Neuronal stem cell (in vitro differentiated cells): ENCODE measurements at regions not wholly inside any gene's neighbourhood (a gene's known extent, or its start where the extent isn't known, plus 50 kb on each side); places are given as distances from the start of the nearest gene placed in this dataset.

ENCODE experiments used
- DNase-seq: peaks from one replicate; pipeline ENCODE4 v3.0.0-alpha.2; 2013; ENCODE audit warnings: low spot score
- H2AFZ ChIP-seq: one replicate; pipeline ENCODE4 v1.6.1; 2013; ENCODE audit warnings: mild to moderate bottlenecking, low read length, inconsistent platforms
- H2AK5ac ChIP-seq: 2 replicates; pipeline ENCODE4 v1.6.1; 2013; ENCODE audit warnings: low read depth, mild to moderate bottlenecking, inconsistent platforms, low read length, moderate library complexity, mixed read lengths
- H2BK120ac ChIP-seq: 2 replicates; pipeline ENCODE4 v1.6.1; 2013; ENCODE audit warnings: low read depth, mild to moderate bottlenecking, inconsistent platforms, low read length, moderate library complexity, mixed read lengths
- H2BK12ac ChIP-seq: one replicate; pipeline ENCODE4 v1.6.1; 2013; ENCODE audit warnings: low read length, inconsistent platforms
- H2BK15ac ChIP-seq: 2 replicates; pipeline ENCODE4 v1.6.1; 2013; ENCODE audit warnings: mild to moderate bottlenecking, low read length, inconsistent platforms, mixed read lengths
- H2BK5ac ChIP-seq: one replicate; pipeline ENCODE4 v1.6.1; 2013; ENCODE audit warnings: inconsistent platforms, mild to moderate bottlenecking, low read length, moderate library complexity
- H3K14ac ChIP-seq: one replicate; pipeline ENCODE4 v1.6.1; 2013; ENCODE audit warnings: low read length, inconsistent platforms
- H3K18ac ChIP-seq: 2 replicates; pipeline ENCODE4 v1.6.1; 2013; ENCODE audit warnings: low read length, inconsistent platforms
- H3K23ac ChIP-seq: 2 replicates; pipeline ENCODE4 v1.6.1; 2013; ENCODE audit warnings: low read depth, mild to moderate bottlenecking, mixed read lengths, low read length, inconsistent platforms; ENCODE audit not compliant: poor library complexity
- H3K27ac ChIP-seq: replicated peaks from 3 replicates; pipeline ENCODE4 v1.5.1; 2013; ENCODE audit warnings: low read length, inconsistent platforms
- H3K27me3 ChIP-seq, 3 experiments: 2 replicates each; pipeline ENCODE4 v1.6.1; 2013; ENCODE audit warnings: low read length in 3 of 3, mild to moderate bottlenecking in 2 of 3, inconsistent platforms in 1 of 3, low read depth in 1 of 3, mixed read lengths in 1 of 3, moderate library complexity in 1 of 3; ENCODE audit not compliant: control insufficient read depth in 3 of 3, insufficient read depth in 3 of 3
- H3K36me3 ChIP-seq, 2 donors: replicated peaks in 1 of 2; 2 replicates each; pipeline ENCODE4 v1.6.1; 2013; ENCODE audit warnings: low read length in 2 of 2; ENCODE audit not compliant: control insufficient read depth in 2 of 2, insufficient read depth in 2 of 2
- H3K4ac ChIP-seq: 2 replicates; pipeline ENCODE4 v1.6.1; 2013; ENCODE audit warnings: inconsistent platforms, mild to moderate bottlenecking, low read length, moderate library complexity
- H3K4me1 ChIP-seq, 2 donors: 1 replicate in 1 of 2; 2 replicates in 1 of 2; pipeline ENCODE4 v1.6.1; 2013; ENCODE audit warnings: low read length in 2 of 2, low read depth in 1 of 2; ENCODE audit not compliant: control insufficient read depth in 2 of 2, insufficient read depth in 1 of 2
- H3K4me2 ChIP-seq: one replicate; pipeline ENCODE4 v1.6.1; 2013; ENCODE audit warnings: mild to moderate bottlenecking, low read length, inconsistent platforms; ENCODE audit not compliant: insufficient read depth, poor library complexity, severe bottlenecking
- H3K4me3 ChIP-seq, 2 donors: 2 replicates each; pipeline ENCODE4 v1.5.1; 2013; ENCODE audit warnings: low read length in 2 of 2, mild to moderate bottlenecking in 2 of 2, inconsistent platforms in 1 of 2, moderate library complexity in 1 of 2
- H3K79me1 ChIP-seq: one replicate; pipeline ENCODE4 v1.6.1; 2013; ENCODE audit warnings: low read depth, mild to moderate bottlenecking, inconsistent platforms, low read length, moderate library complexity
- H3K9ac ChIP-seq: one replicate; pipeline ENCODE4 v1.6.1; 2013; ENCODE audit warnings: mild to moderate bottlenecking, low read depth, low read length, inconsistent platforms; ENCODE audit not compliant: poor library complexity
- H3K9me3 ChIP-seq, 2 donors: replicated peaks in 1 of 2; 2 replicates each; pipeline versions ENCODE3 to v1.6.1; 2013; ENCODE audit warnings: low read length in 2 of 2, mild to moderate bottlenecking in 2 of 2, inconsistent platforms in 1 of 2, low read depth in 1 of 2, mixed read lengths in 1 of 2, moderate library complexity in 1 of 2; ENCODE audit not compliant: control insufficient read depth in 2 of 2, insufficient read depth in 1 of 2
- H4K8ac ChIP-seq: one replicate; pipeline ENCODE4 v1.6.1; 2013; ENCODE audit warnings: low read depth, mild to moderate bottlenecking, inconsistent platforms, low read length, moderate library complexity
- H4K91ac ChIP-seq: one replicate; pipeline ENCODE4 v1.6.1; 2013; ENCODE audit warnings: low read length, low read depth, mild to moderate bottlenecking, inconsistent platforms; ENCODE audit not compliant: poor library complexity
- WGBS, 2 donors: extraction: QIAGEN DNeasy Blood & Tissue Kit; methylation state at CpG; one replicate each; pipeline ENCODE4 v1.1.7; 2013; ENCODE audit warnings: missing lambda C conversion rate in 2 of 2, mixed read lengths in 1 of 2; ENCODE audit not compliant: insufficient read length in 2 of 2, insufficient replicate concordance in 1 of 2; ENCODE audit errors: extremely low coverage in 2 of 2; 5-methylcytosine and 5-hydroxymethylcytosine counted together

GRCh38 chr2:104749856-104750460 lies 104.0 kb upstream of the POU3F3 start:
- DNase-seq: no peak
- Histone ChIP-seq H3K9ac (peak overlapping the region; percentile 78), H3K79me1 (no peaks in the 10 kb centered on the region), H3K4ac (no peak overlapping the region), H2AK5ac (peak overlapping the region; percentile 83), H2BK5ac (no peak overlapping the region), H3K27ac (no peak overlapping the region), H4K8ac (peak overlapping the region; percentile 98), H3K9me3 (peaks cover 0 to 3% of the 10 kb centered on the region in 2 donors), H3K36me3 (no peaks in the 10 kb centered on the region), H3K23ac (peak overlapping the region; percentile 61), H2BK12ac (peak overlapping the region; percentile 34), H2AFZ (no peak overlapping the region), H2BK120ac (peak overlapping the region; percentile 92), H4K91ac (no peak overlapping the region), H3K4me3 (no peak overlapping the region), H3K27me3 (peaks cover 0 to 2% (median 0%) of the 10 kb centered on the region in 3 experiments), H3K14ac (peak overlapping the region; percentile 49), H3K4me2 (no peak overlapping the region), H3K4me1 (peaks cover 7 to 16% of the 10 kb centered on the region in 2 donors), H3K18ac (peak overlapping the region; percentile 87), H2BK15ac (peak overlapping the region; percentile 46)
- no CpG with 5 or more reads among the region's 6 CpGs for WGBS, 2 donors

GRCh38 chr2:104752504-104752903 lies 101.4 kb upstream of the POU3F3 start:
- H3K27ac ChIP-seq: no peak overlapping the region
- peak overlapping the region in 1 of 2 donors; percentile 50 for H3K4me3 ChIP-seq
- peaks cover 3 to 6% of the 10 kb centered on the region in 2 donors for H3K9me3 ChIP-seq
- H2BK15ac ChIP-seq: no peak overlapping the region
- H4K8ac ChIP-seq: no peak overlapping the region
- DNase-seq: no peak
- no peaks in the 10 kb centered on the region for H3K36me3 ChIP-seq
- no peak overlapping the region for H3K18ac ChIP-seq
- H3K23ac ChIP-seq: no peak overlapping the region
- no peaks in the 10 kb centered on the region for H3K79me1 ChIP-seq
- H4K91ac ChIP-seq: no peak overlapping the region
- WGBS, 2 donors: no CpG with 5 or more reads among the region's 9 CpGs
- no peak overlapping the region for H2AFZ ChIP-seq
- H2BK5ac ChIP-seq: no peak overlapping the region
- no peak overlapping the region for H3K14ac ChIP-seq
- H2BK120ac ChIP-seq: no peak overlapping the region
- H3K9ac ChIP-seq: no peak overlapping the region
- no peak overlapping the region for H3K4ac ChIP-seq
- H2AK5ac ChIP-seq: no peak overlapping the region
- peaks cover 11 to 12% of the 10 kb centered on the region in 2 donors for H3K4me1 ChIP-seq
- no peak overlapping the region for H3K4me2 ChIP-seq
- H3K27me3 ChIP-seq: no peaks in the 10 kb centered on the region
- no peak overlapping the region for H2BK12ac ChIP-seq

GRCh38 chr2:104755026-104755878 lies 98.7 kb upstream of the POU3F3 start:
- Histone ChIP-seq H3K4me3 (no peak overlapping the region), H4K91ac (no peak overlapping the region), H2BK15ac (peak overlapping the region; percentile 92), H2BK120ac (no peak overlapping the region), H2AFZ (no peak overlapping the region), H3K4ac (no peak overlapping the region), H3K18ac (peak overlapping the region; percentile 69), H3K27me3 (no peaks in the 10 kb centered on the region), H3K79me1 (no peaks in the 10 kb centered on the region), H3K4me1 (peaks cover 10 to 16% of the 10 kb centered on the region in 2 donors), H3K9me3 (peaks cover 3 to 6% of the 10 kb centered on the region in 2 donors), H2AK5ac (peak overlapping the region; percentile 41), H2BK12ac (peak overlapping the region; percentile 59), H4K8ac (no peak overlapping the region), H3K14ac (peak overlapping the region; percentile 9), H3K27ac (no peak overlapping the region), H2BK5ac (peak overlapping the region; percentile 35), H3K9ac (no peak overlapping the region), H3K36me3 (no peaks in the 10 kb centered on the region), H3K23ac (peak overlapping the region; percentile 29), H3K4me2 (no peak overlapping the region)
- DNase-seq: no peak
- no CpG with 5 or more reads among the region's 26 CpGs for WGBS, 2 donors

- no peak overlapping the region for H2BK5ac ChIP-seq
- H2BK15ac ChIP-seq: no peak overlapping the region
- no peak overlapping the region for H2BK12ac ChIP-seq
- no peaks in the 10 kb centered on the region for H3K27me3 ChIP-seq
- H3K4me2 ChIP-seq: no peak overlapping the region
- H3K4me1 ChIP-seq: peaks cover 10 to 14% of the 10 kb centered on the region in 2 donors
- H3K36me3 ChIP-seq: no peaks in the 10 kb centered on the region
- no peak overlapping the region for H2AFZ ChIP-seq
- no peak for DNase-seq
- H2BK120ac ChIP-seq: no peak overlapping the region
- H3K9ac ChIP-seq: no peak overlapping the region
- no peak overlapping the region for H4K91ac ChIP-seq
- H3K9me3 ChIP-seq: peaks cover 3 to 9% of the 10 kb centered on the region in 2 donors
- H3K4ac ChIP-seq: no peak overlapping the region
- H3K4me3 ChIP-seq: no peak overlapping the region
- no peak overlapping the region for H3K27ac ChIP-seq
- peak overlapping the region; percentile 51 for H3K18ac ChIP-seq
- no peaks in the 10 kb centered on the region for H3K79me1 ChIP-seq
- H3K23ac ChIP-seq: no peak overlapping the region
- H3K14ac ChIP-seq: no peak overlapping the region
- WGBS, 2 donors: no CpG with 5 or more reads among the region's 7 CpGs
- no peak overlapping the region for H4K8ac ChIP-seq
- no peak overlapping the region for H2AK5ac ChIP-seq
Observed at GRCh38 chr2:104756118-104756517, 97.8 kb upstream of the POU3F3 start.
